Glomerular endothelial cell (primary cell): ENCODE measurements at regions not wholly inside any gene's neighbourhood (a gene's known extent, or its start where the extent isn't known, plus 50 kb on each side); places are given as distances from the start of the nearest gene placed in this dataset.

ENCODE experiments used
- DNase-seq: peaks from one replicate; pipeline ENCODE4 v3.0.0-alpha.2; 2011; ENCODE audit warnings: low read depth, low spot score; ENCODE audit errors: extremely low read depth

DNA sequence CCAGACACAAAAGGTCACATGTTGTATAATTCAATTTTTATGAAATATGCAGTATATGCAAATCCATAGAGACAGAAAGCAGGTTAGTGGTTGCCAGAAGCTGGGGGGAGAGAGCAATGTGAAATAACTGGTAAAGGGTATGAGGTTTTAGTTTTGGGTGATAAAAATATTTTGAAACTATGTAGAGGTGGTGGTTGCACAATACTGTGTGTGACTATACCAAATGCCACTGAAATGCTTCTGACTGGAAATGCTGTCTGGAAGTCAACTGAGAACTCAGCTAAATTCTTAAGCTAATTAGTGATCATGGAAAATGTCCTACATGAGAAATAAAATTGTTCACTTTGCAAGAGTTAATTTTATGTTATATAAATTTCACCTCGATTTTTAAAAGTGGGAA is 65.3 kb upstream of the RXFP2 start:
- DNase-seq, result no peak

DNA sequence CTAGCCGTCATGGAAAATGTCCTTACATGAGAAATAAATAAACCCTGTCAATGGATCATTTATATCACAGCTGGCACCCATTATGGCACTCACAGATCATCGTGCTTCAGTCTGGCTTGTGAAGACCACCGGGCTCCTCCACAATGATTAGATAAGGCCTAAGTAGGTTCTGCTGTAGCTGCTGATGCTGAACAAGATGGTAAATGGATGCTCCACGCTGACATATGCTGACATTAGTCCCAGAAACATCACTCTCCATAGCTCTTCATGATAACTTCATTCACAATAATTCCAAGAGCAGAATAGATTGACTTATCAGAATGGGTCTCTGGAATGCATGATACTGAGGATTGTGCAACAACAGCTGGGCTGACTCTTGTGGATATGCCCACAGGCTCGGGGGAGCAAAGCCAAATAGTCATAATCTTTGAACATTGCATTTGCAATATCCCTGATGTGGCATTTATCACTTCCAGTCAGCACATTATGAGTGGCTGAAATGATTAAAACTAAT is 63.8 kb upstream of the RXFP2 start:
- DNase-seq, result no peak

DNA sequence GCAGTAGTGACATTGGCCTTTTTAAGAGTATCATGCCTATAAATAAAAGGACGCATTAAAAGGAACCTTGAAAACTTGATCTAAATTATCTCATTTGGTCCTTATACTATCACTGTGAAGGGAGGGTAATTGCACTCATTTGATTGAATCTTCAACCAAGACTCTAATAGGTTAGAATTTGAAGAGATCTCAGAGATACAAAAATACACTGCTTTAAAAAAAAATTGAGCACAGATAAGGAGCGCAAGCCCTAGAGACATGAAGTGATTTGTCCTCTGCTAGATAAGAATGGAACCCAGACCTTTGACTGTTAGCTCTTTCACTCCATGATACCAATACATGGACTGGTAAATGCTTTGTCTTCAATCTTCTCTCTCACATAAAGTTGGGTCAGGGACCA is 58.2 kb upstream of the RXFP2 start:
- no peak for DNase-seq

DNA sequence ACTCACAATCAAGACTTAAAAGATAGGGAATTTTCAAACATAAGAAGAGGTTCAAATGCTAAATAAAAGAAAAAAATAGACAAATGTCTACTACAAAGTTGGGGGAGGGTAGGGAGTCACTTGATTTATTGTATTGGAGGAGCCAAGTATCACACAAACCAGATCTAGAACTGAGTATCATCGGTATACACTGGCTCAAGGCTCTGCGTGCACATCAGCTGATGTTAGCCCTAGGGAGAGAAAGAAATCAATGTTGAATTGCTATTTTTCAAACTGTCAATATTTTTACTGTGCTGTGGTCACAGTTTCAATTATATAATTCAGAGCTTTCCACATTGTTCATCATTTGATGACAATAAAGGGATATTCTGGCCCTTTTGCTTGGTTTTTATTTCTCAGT is 54.9 kb upstream of the RXFP2 start:
- no peak for DNase-seq

DNA sequence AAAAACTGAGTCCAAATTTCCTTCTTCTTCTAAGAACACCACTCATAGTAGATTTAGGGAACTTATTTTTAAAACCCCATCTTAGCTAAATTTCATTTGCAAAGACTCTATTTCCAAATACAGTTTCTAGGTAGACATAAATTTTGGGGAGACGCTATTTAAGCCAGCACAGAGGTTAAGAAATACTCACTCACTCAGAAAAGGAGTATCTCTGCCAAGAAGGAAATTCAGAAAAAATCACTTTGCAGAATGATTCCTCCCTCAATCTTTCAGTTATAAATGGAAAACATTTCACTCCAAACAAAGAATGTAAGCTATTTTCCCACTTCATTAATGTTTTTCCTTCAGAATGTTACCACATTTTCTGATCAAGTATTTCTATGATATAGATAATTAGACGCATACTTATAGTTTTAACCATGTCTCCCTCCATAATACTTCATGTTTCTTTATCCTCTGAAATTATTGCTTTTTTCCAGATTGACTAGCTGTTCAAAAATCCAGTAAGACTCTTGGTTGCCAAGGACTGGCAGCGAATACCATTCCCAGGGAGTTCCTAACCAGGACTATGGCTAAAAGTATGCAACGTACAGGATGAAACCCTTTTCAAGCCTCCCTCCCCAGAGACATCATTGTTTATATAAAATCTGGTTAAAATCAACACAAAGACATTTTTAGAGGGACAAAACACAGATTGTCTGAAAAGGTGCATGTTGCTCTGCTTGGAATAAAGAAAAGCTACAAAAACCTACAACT is 52.5 kb upstream of the RXFP2 start:
- DNase-seq, result no peak
